B cell (primary cell): ENCODE measurements at regions not wholly inside any gene's neighbourhood (a gene's known extent, or its start where the extent isn't known, plus 50 kb on each side); places are given as distances from the start of the nearest gene placed in this dataset.

Source experiments
- ATAC-seq: fragments of 200-7000 bp; cut with Tn5 transposase; one replicate; pipeline ENCODE4 v1.10.0; 2021; ENCODE audit warnings: low read depth, mild to moderate bottlenecking, moderate number of reproducible peaks, moderate library complexity
- CTCF ChIA-PET: fragments of 350-600 bp; sonication (Branson Sonifier 250); formaldehyde crosslinking; loops from one replicate; lab custom pipeline; 2021; ENCODE audit warnings: antibody characterized with exemption, inconsistent platforms; lab: Charles Lee
- POLR2A ChIA-PET: fragments of 350-600 bp; sonication (Branson Sonifier 250); formaldehyde crosslinking; loops from one replicate; lab custom pipeline; 2021; ENCODE audit warnings: antibody characterized with exemption; lab: Charles Lee
- DNase-seq: peaks from one replicate; pipeline ENCODE4 v3.0.0; 2013
- H2AFZ ChIP-seq: 2 replicates; pipeline ENCODE4 v1.6.1; 2012; ENCODE audit warnings: mild to moderate bottlenecking, low read depth, low read length; ENCODE audit not compliant: insufficient read depth, poor library complexity, severe bottlenecking
- H3K27ac ChIP-seq, 2 donors: 1 replicate in 1 of 2; 2 replicates in 1 of 2; pipeline ENCODE4 v1.5.1; 2012 to 2013; ENCODE audit warnings: low read length in 2 of 2, mild to moderate bottlenecking in 2 of 2, moderate library complexity in 1 of 2
- H3K27me3 ChIP-seq, 4 experiments: fragments of 200-600 bp in 1 of 4; sonication (generic) in 1 of 4; replicated peaks in 1 of 4; 1 replicate in 2 of 4; 2 replicates in 2 of 4; pipeline versions ENCODE4 v1.6.1 to v1.7.0; 2013 to 2016; ENCODE audit warnings: low read length in 3 of 4, mild to moderate bottlenecking in 2 of 4, mixed read lengths in 1 of 4, moderate library complexity in 1 of 4; ENCODE audit not compliant: insufficient read depth in 4 of 4, control insufficient read depth in 3 of 4; ENCODE audit errors: control extremely low read depth in 1 of 4
- H3K36me3 ChIP-seq, 2 experiments: replicated peaks in 1 of 2; 1 replicate in 1 of 2; 2 replicates in 1 of 2; pipeline versions ENCODE4 v1.6.1 to v1.7.1; 2013; ENCODE audit warnings: low read length in 1 of 2; ENCODE audit not compliant: insufficient read depth in 2 of 2, control insufficient read depth in 1 of 2; ENCODE audit errors: control extremely low read depth in 1 of 2, extremely low read depth in 1 of 2
- H3K4me1 ChIP-seq, 2 donors: fragments of 200-600 bp in 1 of 2; sonication (generic) in 1 of 2; 1 replicate in 1 of 2; 2 replicates in 1 of 2; pipeline versions ENCODE4 v1.5.1 to v1.6.1; 2013 to 2017; ENCODE audit warnings: low read length in 2 of 2; ENCODE audit not compliant: control insufficient read depth in 2 of 2, insufficient read depth in 2 of 2
- H3K4me2 ChIP-seq: replicated peaks from 2 replicates; pipeline ENCODE3; 2012; ENCODE audit warnings: mild to moderate bottlenecking, low read depth, low read length; ENCODE audit not compliant: poor library complexity, severe bottlenecking
- H3K4me3 ChIP-seq, 5 experiments: fragments of 200-600 bp in 1 of 5; sonication (generic) in 1 of 5; 1 replicate in 3 of 5; 2 replicates in 2 of 5; pipeline versions ENCODE4 v1.5.1 to v1.7.0; 2011 to 2016; ENCODE audit warnings: low read length in 4 of 5, mild to moderate bottlenecking in 4 of 5, low read depth in 2 of 5, control low read depth in 1 of 5, moderate library complexity in 1 of 5; ENCODE audit not compliant: insufficient read depth in 1 of 5; ENCODE audit errors: control extremely low read depth in 1 of 5, extremely low read depth in 1 of 5
- H3K79me2 ChIP-seq: fragments of 200-600 bp; sonication (generic); one replicate; pipeline ENCODE4 v1.6.0; 2016; ENCODE audit warnings: low read length; ENCODE audit not compliant: control insufficient read depth, insufficient read depth
- H3K9ac ChIP-seq: fragments of 200-600 bp; sonication (generic); 2 replicates; pipeline ENCODE4 v1.6.1; 2017; ENCODE audit warnings: mild to moderate bottlenecking, low read length, moderate library complexity
- H3K9me3 ChIP-seq, 3 donors: one replicate each; pipeline versions ENCODE4 v1.6.1 to v1.7.1; 2013; ENCODE audit warnings: low read length in 2 of 3; ENCODE audit not compliant: control insufficient read depth in 2 of 3, insufficient read depth in 1 of 3; ENCODE audit errors: control extremely low read depth in 1 of 3
- H4K20me1 ChIP-seq: 2 replicates; pipeline ENCODE4 v1.6.0; 2012; ENCODE audit warnings: mild to moderate bottlenecking, low read length; ENCODE audit not compliant: insufficient read depth, control insufficient read depth, poor library complexity, severe bottlenecking
- H3K27ac Mint-ChIP-seq: one replicate; pipeline ENCODE4 v1.8.0; 2021; ENCODE audit warnings: mixed read lengths
- H3K27me3 Mint-ChIP-seq: one replicate; pipeline ENCODE4 v1.8.0; 2021; ENCODE audit warnings: mixed read lengths
- H3K4me1 Mint-ChIP-seq: one replicate; pipeline ENCODE4 v1.8.0; 2021; ENCODE audit warnings: mixed read lengths
- H3K4me3 Mint-ChIP-seq: one replicate; pipeline ENCODE4 v1.8.0; 2021; ENCODE audit warnings: mixed read lengths
- H3K9me3 Mint-ChIP-seq: one replicate; pipeline ENCODE4 v1.8.0; 2022; ENCODE audit warnings: mixed read lengths; ENCODE audit not compliant: insufficient read depth
- EZH2 ChIP-seq: IDR thresholded peaks from 2 replicates; pipeline ENCODE4 v1.6.1; 2012; ENCODE audit warnings: borderline replicate concordance, low read depth, mild to moderate bottlenecking, moderate library complexity, low read length; ENCODE audit not compliant: insufficient read depth, poor library complexity, severe bottlenecking
- WGBS: methylation state at CpG from one replicate; pipeline ENCODE4 v1.1.5; 2013; ENCODE audit warnings: missing lambda C conversion rate; ENCODE audit not compliant: insufficient coverage; 5-methylcytosine and 5-hydroxymethylcytosine counted together
- intact Hi-C: fragments of 100-400 bp; cut with micrococcal nuclease; formaldehyde crosslinking; loops from one replicate; pipeline ENCODE4 v1.10.0; 2022
- TF ChIP-seq, protein P1 (sequence below): fragments of 200-600 bp; IDR thresholded peaks from one replicate; pipeline ENCODE4 v1.8.0; 2022; ENCODE audit warnings: antibody characterized with exemption, mild to moderate bottlenecking

DNA sequence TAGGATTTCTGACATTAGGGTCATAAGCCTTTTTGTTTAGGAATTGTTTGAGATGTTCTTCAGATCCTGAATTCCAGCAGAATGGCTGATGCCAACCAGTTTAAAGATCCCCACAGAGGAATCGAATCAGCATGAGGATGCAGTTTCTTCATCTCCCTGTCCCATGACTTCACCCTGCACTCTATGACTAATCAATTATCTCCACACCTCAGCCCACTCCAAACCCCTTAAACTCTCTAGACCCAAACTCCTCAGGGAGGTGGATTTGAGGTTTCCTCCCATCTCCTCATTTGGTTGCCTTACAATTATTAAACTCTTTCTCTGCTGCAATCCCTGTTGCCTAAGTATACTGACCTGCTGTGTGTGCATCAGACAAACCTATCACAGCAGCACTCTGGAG, 86.5 kb upstream of the CRY1 start:
- Histone ChIP-seq H3K36me3 (no peaks in the 10 kb centered on the region), H3K27me3 (peaks cover 0 to 10% (median 5%) of the 10 kb centered on the region in 4 experiments), H4K20me1 (no peaks in the 10 kb centered on the region), H3K4me1 (no peaks in the 10 kb centered on the region), H3K4me3 (no peak overlapping the region), H3K27ac (no peak overlapping the region), H3K79me2 (no peaks in the 10 kb centered on the region), H2AFZ (no peak overlapping the region), H3K9ac (no peak overlapping the region), H3K4me2 (no peak overlapping the region), H3K9me3 (no peaks in the 10 kb centered on the region)
- ATAC-seq (no peak), DNase-seq (no peak)
- peaks cover 18% of the 10 kb centered on the region for H3K27me3 Mint-ChIP-seq
- no peak overlapping the region for H3K4me3 Mint-ChIP-seq
- POLR2A ChIA-PET: no interaction called here
- CTCF ChIA-PET: no interaction called here
- H3K4me1 Mint-ChIP-seq: no peaks in the 10 kb centered on the region
- H3K9me3 Mint-ChIP-seq: peaks cover 2% of the 10 kb centered on the region
- WGBS: 88% methylated on average over 1 of the region's 1 CpG
- intact Hi-C loops: no loop called here
- H3K27ac Mint-ChIP-seq: no peak overlapping the region
- TF ChIP-seq EZH2: no peak
- TF ChIP-seq, protein P1, sequence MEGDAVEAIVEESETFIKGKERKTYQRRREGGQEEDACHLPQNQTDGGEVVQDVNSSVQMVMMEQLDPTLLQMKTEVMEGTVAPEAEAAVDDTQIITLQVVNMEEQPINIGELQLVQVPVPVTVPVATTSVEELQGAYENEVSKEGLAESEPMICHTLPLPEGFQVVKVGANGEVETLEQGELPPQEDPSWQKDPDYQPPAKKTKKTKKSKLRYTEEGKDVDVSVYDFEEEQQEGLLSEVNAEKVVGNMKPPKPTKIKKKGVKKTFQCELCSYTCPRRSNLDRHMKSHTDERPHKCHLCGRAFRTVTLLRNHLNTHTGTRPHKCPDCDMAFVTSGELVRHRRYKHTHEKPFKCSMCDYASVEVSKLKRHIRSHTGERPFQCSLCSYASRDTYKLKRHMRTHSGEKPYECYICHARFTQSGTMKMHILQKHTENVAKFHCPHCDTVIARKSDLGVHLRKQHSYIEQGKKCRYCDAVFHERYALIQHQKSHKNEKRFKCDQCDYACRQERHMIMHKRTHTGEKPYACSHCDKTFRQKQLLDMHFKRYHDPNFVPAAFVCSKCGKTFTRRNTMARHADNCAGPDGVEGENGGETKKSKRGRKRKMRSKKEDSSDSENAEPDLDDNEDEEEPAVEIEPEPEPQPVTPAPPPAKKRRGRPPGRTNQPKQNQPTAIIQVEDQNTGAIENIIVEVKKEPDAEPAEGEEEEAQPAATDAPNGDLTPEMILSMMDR: no peak

DNA sequence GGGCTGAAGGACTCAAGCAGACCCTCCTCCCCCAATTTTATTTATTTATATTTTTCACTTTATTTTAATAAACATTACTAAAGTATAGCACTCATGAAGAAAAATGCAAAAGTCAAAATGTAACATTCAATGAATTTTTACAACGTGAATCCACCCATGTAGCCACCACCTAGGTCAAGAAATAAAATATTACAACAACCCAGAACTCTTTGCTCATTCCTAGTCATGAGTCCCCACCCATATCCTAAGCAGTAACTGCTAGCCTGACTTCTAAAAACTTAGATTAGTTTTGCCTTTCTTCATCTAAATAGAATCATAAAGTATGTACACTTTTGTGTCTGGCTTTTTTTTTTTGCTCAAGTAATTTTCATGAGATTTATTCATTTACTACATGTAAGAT, 86.9 kb upstream of the CRY1 start:
- ChIA-PET POLR2A (no interaction called here), CTCF (no interaction called here)
- H3K9me3 ChIP-seq: no peaks in the 10 kb centered on the region
- TF ChIP-seq, protein P1: no peak
- TF ChIP-seq EZH2: no peak
- H4K20me1 ChIP-seq: no peaks in the 10 kb centered on the region
- intact Hi-C loops: no loop called here
- no peak overlapping the region for H3K27ac ChIP-seq
- DNase-seq (no peak), ATAC-seq (no peak)
- H3K79me2 ChIP-seq: no peaks in the 10 kb centered on the region
- H3K4me1 ChIP-seq: no peaks in the 10 kb centered on the region
- WGBS: no CpG with 5 or more reads among the region's 1 CpG
- no peaks in the 10 kb centered on the region for H3K36me3 ChIP-seq
- Mint-ChIP-seq H3K9me3 (peaks cover 2% of the 10 kb centered on the region), H3K27ac (no peak overlapping the region), H3K4me1 (no peaks in the 10 kb centered on the region), H3K4me3 (no peak overlapping the region), H3K27me3 (peaks cover 22% of the 10 kb centered on the region)
- H3K4me2 ChIP-seq: no peak overlapping the region
- peaks cover 0 to 10% (median 5%) of the 10 kb centered on the region in 4 experiments for H3K27me3 ChIP-seq
- no peak overlapping the region for H2AFZ ChIP-seq
- no peak overlapping the region for H3K4me3 ChIP-seq
- no peak overlapping the region for H3K9ac ChIP-seq
